ENCODE measurements at regions not wholly inside any gene's neighbourhood (a gene's known extent, or its start where the extent isn't known, plus 50 kb on each side); places are given as distances from the start of the nearest gene placed in this dataset.
"Not testable (repeated sequence)": the region's sequence is repeated elsewhere in the genome, so short reads cannot be mapped to it uniquely, and the experiment has no call there.

GRCh38 chr2:5594249-5594695 lies 97.9 kb upstream of the SOX11 start:
- no peak for DNase-seq

GRCh38 chr2:5596868-5597267 lies 95.3 kb upstream of the SOX11 start:
- DNase-seq: no peak

- no peak for DNase-seq
Observed at GRCh38 chr2:5598156-5598555, 94.0 kb upstream of the SOX11 start.

GRCh38 chr2:5609201-5609600 lies 83.0 kb upstream of the SOX11 start:
- no peak for DNase-seq

- no peak for DNase-seq
Observed at GRCh38 chr2:5612666-5613065, 79.5 kb upstream of the SOX11 start.

- no peak for DNase-seq
Observed at GRCh38 chr2:5616019-5616418, 76.2 kb upstream of the SOX11 start.

- no peak for DNase-seq
Observed at GRCh38 chr2:5617358-5617757, 74.8 kb upstream of the SOX11 start.

GRCh38 chr2:5617796-5618195 lies 74.4 kb upstream of the SOX11 start:
- DNase-seq: no peak

- DNase-seq: no peak
Observed at GRCh38 chr2:5618271-5618670, 73.9 kb upstream of the SOX11 start.

GRCh38 chr2:5625556-5626065 lies 66.6 kb upstream of the SOX11 start:
- not testable (repeated sequence) for DNase-seq

GRCh38 chr2:5628484-5628883 lies 63.7 kb upstream of the SOX11 start:
- DNase-seq: not testable (repeated sequence)

GRCh38 chr2:5629510-5629909 lies 62.7 kb upstream of the SOX11 start:
- not testable (repeated sequence) for DNase-seq

GRCh38 chr2:5637051-5637450 lies 55.1 kb upstream of the SOX11 start:
- DNase-seq: not testable (repeated sequence)

Measured in Kasumi-1 (cell line).